NB4 (cell line): ENCODE measurements at regions not wholly inside any gene's neighbourhood (a gene's known extent, or its start where the extent isn't known, plus 50 kb on each side); places are given as distances from the start of the nearest gene placed in this dataset.

Source experiments
- POLR2A ChIP-seq: IDR thresholded peaks from 2 replicates; pipeline ENCODE4 v1.6.1; 2011; ENCODE audit warnings: mild to moderate bottlenecking; ENCODE audit not compliant: insufficient read length; ENCODE audit errors: extremely low read depth
- TF ChIP-seq, protein P1 (sequence below): IDR thresholded peaks from one replicate; pipeline ENCODE4 v1.5.1; 2012; ENCODE audit warnings: low read depth, low read length

DNA sequence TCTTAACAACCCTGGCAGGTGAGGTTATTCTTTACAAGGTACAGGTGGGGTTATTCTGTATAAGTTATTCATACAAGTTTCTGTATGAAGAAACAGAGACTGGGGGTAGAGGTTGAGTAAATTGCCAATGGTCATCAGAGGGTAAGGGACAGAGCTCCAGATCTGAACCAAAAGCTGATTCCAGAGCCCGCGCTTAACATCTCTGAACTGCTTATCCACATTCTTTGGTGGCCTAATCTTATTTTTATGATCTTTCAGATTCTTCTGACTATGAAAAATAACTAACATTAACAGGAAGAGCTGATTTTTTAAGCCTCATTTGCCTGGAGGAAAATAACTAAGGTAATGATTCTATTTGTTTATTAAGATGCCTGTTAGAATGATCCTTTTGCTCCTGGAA lies 63.9 kb upstream of the BARHL2 start:
- TF ChIP-seq, protein P1, sequence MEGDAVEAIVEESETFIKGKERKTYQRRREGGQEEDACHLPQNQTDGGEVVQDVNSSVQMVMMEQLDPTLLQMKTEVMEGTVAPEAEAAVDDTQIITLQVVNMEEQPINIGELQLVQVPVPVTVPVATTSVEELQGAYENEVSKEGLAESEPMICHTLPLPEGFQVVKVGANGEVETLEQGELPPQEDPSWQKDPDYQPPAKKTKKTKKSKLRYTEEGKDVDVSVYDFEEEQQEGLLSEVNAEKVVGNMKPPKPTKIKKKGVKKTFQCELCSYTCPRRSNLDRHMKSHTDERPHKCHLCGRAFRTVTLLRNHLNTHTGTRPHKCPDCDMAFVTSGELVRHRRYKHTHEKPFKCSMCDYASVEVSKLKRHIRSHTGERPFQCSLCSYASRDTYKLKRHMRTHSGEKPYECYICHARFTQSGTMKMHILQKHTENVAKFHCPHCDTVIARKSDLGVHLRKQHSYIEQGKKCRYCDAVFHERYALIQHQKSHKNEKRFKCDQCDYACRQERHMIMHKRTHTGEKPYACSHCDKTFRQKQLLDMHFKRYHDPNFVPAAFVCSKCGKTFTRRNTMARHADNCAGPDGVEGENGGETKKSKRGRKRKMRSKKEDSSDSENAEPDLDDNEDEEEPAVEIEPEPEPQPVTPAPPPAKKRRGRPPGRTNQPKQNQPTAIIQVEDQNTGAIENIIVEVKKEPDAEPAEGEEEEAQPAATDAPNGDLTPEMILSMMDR = no peak
- no peak for TF ChIP-seq POLR2A
